GM20000 (cell line): ENCODE measurements at regions not wholly inside any gene's neighbourhood (a gene's known extent, or its start where the extent isn't known, plus 50 kb on each side); places are given as distances from the start of the nearest gene placed in this dataset.

Source experiments
- DNase-seq: peaks from one replicate; pipeline ENCODE4 v3.0.0; 2012; ENCODE audit warnings: low spot score
- TF ChIP-seq, protein P1 (sequence below): IDR thresholded peaks from 2 replicates; pipeline ENCODE4 v1.5.1; 2012; ENCODE audit warnings: mild to moderate bottlenecking, control low read depth; ENCODE audit errors: extremely low read depth, missing control alignments

GRCh38 chr2:75949385-75950030 is 238.8 kb upstream of the GCFC2 start:
- TF ChIP-seq, protein P1, sequence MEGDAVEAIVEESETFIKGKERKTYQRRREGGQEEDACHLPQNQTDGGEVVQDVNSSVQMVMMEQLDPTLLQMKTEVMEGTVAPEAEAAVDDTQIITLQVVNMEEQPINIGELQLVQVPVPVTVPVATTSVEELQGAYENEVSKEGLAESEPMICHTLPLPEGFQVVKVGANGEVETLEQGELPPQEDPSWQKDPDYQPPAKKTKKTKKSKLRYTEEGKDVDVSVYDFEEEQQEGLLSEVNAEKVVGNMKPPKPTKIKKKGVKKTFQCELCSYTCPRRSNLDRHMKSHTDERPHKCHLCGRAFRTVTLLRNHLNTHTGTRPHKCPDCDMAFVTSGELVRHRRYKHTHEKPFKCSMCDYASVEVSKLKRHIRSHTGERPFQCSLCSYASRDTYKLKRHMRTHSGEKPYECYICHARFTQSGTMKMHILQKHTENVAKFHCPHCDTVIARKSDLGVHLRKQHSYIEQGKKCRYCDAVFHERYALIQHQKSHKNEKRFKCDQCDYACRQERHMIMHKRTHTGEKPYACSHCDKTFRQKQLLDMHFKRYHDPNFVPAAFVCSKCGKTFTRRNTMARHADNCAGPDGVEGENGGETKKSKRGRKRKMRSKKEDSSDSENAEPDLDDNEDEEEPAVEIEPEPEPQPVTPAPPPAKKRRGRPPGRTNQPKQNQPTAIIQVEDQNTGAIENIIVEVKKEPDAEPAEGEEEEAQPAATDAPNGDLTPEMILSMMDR: no peak
- no peak for DNase-seq

DNA sequence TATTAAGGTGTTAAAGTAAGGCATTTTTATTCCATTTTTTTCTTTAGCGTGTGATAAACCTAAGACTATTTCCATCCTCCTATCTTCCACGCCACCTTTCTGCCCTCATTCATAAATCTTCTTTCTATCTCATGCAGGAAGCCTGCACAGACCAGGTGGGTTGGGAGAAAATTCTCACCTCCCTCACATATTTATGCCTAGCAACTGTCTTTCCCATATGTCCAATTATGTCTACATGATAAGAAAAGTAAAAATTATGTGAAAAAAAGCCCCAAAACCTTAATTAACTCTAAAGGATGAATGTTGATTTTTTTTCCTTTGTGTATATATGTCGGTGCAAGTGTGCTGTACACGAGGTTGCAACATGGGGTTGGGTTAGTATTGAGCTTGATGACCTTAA is 225.6 kb upstream of the GCFC2 start:
- TF ChIP-seq, protein P1: no peak
- DNase-seq: no peak

DNA sequence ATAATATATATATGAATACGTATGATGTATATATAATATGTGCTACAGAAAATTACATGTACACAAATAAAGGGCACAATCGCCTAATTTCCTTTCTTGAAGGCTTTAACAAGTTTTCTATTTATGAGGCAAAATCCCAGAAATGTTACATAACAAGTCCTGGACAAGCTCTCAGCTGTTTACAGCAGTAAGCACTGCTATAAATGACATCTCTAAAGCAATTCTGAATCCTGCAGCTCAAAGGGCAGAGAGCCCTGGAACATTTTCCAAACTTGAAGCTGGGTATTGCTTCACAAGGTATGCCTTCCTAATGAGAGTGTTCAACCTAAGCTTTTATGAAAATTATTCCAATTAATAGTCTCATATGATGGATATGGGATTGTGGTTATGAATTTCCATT is 222.3 kb upstream of the GCFC2 start:
- TF ChIP-seq, protein P1: no peak
- no peak for DNase-seq

DNA sequence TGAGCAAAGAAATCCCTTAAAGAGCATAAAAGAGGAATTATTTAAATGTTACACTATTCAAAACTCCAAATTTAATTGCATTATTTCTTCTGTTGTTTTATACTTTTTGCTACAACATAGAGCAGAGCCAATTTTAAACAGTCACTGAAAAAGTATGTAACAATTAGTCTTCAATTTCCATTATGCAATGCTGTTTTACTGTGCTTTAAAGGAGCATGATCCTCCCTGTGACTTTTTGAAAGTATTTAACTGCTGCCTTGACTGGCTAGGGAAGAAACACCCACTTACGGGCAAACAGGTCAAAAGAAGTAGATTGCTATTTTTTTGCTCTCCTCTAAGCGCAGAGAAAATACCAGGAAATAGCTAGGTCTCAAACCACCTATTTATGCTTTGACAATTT is 217.4 kb upstream of the GCFC2 start:
- TF ChIP-seq, protein P1: no peak
- DNase-seq: no peak

GRCh38 chr2:75925331-75926024 is 214.8 kb upstream of the GCFC2 start:
- TF ChIP-seq, protein P1: no peak
- DNase-seq: no peak

GRCh38 chr2:75922191-75922590 is 211.5 kb upstream of the GCFC2 start:
- no peak for DNase-seq

More at GRCh38 chr2:75922191-75922590, 211.5 kb upstream of the GCFC2 start:
- TF ChIP-seq, protein P1: no peak
